WTC11 (cell line): ENCODE measurements at regions not wholly inside any gene's neighbourhood (a gene's known extent, or its start where the extent isn't known, plus 50 kb on each side); places are given as distances from the start of the nearest gene placed in this dataset.

Experiments
- ETV6 ChIP-seq: sonication (generic); formaldehyde crosslinking; IDR thresholded peaks from 2 replicates; pipeline ENCODE4 v1.8.1; 2022; ENCODE audit warnings: mild to moderate bottlenecking, missing genetic modification reagents
- SMAD3 ChIP-seq: sonication (generic); formaldehyde crosslinking; IDR thresholded peaks from 2 replicates; pipeline ENCODE4 v1.8.0; 2022; ENCODE audit warnings: missing genetic modification reagents, mild to moderate bottlenecking, borderline replicate concordance
- ZNF416 ChIP-seq: fragments of 250-450 bp; sonication (Bioruptor Pico); IDR thresholded peaks from 2 replicates; pipeline ENCODE4 v1.9.0; 2021; ENCODE audit warnings: mild to moderate bottlenecking, inconsistent platforms
- TF ChIP-seq, protein P1 (sequence below): fragments of 200-600 bp; IDR thresholded peaks from 2 replicates; pipeline ENCODE4 v1.8.0; 2022; ENCODE audit warnings: antibody characterized with exemption
- TF ChIP-seq, protein P2 (sequence below): sonication (generic); formaldehyde crosslinking; IDR thresholded peaks from 2 replicates; pipeline ENCODE4 v1.8.0; 2022; ENCODE audit warnings: mild to moderate bottlenecking, missing genetic modification reagents

DNA sequence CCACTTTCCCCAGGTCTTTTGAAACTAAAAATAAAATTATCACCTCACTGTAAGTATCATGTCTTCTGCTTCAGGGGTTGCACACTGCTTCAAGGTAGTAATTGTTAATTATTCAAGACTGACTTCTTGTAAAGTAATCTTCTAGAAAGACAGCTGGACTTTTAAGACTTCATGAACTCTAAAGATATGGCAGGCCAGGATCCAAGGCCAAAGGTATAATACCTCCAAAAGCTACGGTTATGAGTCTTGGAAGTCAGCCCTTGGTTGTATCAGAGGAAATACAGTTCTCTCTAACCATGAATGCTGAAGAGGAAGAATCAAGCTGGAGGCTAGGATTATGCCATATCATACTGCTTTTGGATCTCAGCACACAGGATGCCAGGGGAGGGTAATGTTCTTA lies 1346.8 kb upstream of the GJE1 start:
- TF ChIP-seq, protein P1, sequence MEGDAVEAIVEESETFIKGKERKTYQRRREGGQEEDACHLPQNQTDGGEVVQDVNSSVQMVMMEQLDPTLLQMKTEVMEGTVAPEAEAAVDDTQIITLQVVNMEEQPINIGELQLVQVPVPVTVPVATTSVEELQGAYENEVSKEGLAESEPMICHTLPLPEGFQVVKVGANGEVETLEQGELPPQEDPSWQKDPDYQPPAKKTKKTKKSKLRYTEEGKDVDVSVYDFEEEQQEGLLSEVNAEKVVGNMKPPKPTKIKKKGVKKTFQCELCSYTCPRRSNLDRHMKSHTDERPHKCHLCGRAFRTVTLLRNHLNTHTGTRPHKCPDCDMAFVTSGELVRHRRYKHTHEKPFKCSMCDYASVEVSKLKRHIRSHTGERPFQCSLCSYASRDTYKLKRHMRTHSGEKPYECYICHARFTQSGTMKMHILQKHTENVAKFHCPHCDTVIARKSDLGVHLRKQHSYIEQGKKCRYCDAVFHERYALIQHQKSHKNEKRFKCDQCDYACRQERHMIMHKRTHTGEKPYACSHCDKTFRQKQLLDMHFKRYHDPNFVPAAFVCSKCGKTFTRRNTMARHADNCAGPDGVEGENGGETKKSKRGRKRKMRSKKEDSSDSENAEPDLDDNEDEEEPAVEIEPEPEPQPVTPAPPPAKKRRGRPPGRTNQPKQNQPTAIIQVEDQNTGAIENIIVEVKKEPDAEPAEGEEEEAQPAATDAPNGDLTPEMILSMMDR: no peak
- TF ChIP-seq ZNF416 (CRISPR knock-in tag) (no peak), ETV6 (CRISPR knock-in tag) (no peak), SMAD3 (CRISPR knock-in tag) (no peak)
- TF ChIP-seq, protein P2, sequence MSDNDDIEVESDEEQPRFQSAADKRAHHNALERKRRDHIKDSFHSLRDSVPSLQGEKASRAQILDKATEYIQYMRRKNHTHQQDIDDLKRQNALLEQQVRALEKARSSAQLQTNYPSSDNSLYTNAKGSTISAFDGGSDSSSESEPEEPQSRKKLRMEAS (CRISPR knock-in tag): no peak
